Adrenal gland (tissue), 9 donors: ENCODE measurements at regions not wholly inside any gene's neighbourhood (a gene's known extent, or its start where the extent isn't known, plus 50 kb on each side); places are given as distances from the start of the nearest gene placed in this dataset.

Experiments used
- DNase-seq, 7 donors: peaks; one replicate each; pipeline ENCODE4 v3.0.0-alpha.2; 2019 to 2020
- H3K27ac ChIP-seq, 5 donors: fragments of 200-600 bp; sonication (generic) in 4 of 5; 1 replicate in 3 of 5; 2 replicates in 2 of 5; pipeline versions ENCODE4 v1.5.1 to v1.8.0; 2016 to 2020; ENCODE audit warnings: mild to moderate bottlenecking in 1 of 5
- H3K27me3 ChIP-seq: fragments of 200-600 bp; 2 replicates; pipeline ENCODE4 v1.8.0; 2021
- H3K36me3 ChIP-seq, 2 donors: fragments of 200-600 bp; replicated peaks in 1 of 2; 1 replicate in 1 of 2; 2 replicates in 1 of 2; pipeline versions ENCODE4 v1.5.1 to v1.8.0; 2018 to 2022
- H3K4me1 ChIP-seq, 2 donors: fragments of 200-600 bp; replicated peaks in 1 of 2; 1 replicate in 1 of 2; 2 replicates in 1 of 2; pipeline versions ENCODE4 v1.5.1 to v1.8.0; 2018 to 2021
- H3K4me3 ChIP-seq, 4 donors: fragments of 200-600 bp; sonication (generic) in 3 of 4; one replicate each; pipeline ENCODE4 v1.5.1; 2016 to 2018
- H3K9me3 ChIP-seq, 3 donors: fragments of 200-600 bp; sonication (generic) in 1 of 3; replicated peaks in 1 of 3; 1 replicate in 2 of 3; 2 replicates in 1 of 3; pipeline versions ENCODE4 v1.5.1 to v1.8.0; 2016 to 2021
- CTCF ChIP-seq, 6 experiments: fragments of 450-650 bp in 4 of 6; fragments of 200-600 bp in 2 of 6; sonication (generic) in 1 of 6; IDR thresholded peaks; 1 replicate in 5 of 6; 2 replicates in 1 of 6; pipeline versions ENCODE4 v1.5.1 to v1.8.0; 2016 to 2021; ENCODE audit warnings: antibody characterized with exemption in 6 of 6, mild to moderate bottlenecking in 2 of 6, moderate library complexity in 1 of 6
- POLR2A ChIP-seq, 2 donors: fragments of 450-650 bp; IDR thresholded peaks; one replicate each; pipeline ENCODE4 v1.6.1; 2017; ENCODE audit warnings: antibody characterized with exemption in 2 of 2, mild to moderate bottlenecking in 2 of 2, moderate library complexity in 1 of 2
- WGBS, 4 donors: extraction: QIAGEN DNeasy Blood & Tissue Kit in 2 of 4; methylation state at CpG; one replicate each; pipeline versions ENCODE4 v1.1.5 to v1.1.7; 2013 to 2017; 5-methylcytosine and 5-hydroxymethylcytosine counted together
- intact Hi-C, 2 donors: fragments of 100-400 bp; cut with DNase I; formaldehyde crosslinking; loops; one replicate each; pipeline versions ENCODE4 v1.14.1 to v1.15.0; 2022 to 2023
- donor health status: healthy with polysubstance abuse.
- donor health status: Bipolar disorder and iron deficiency.
- donor health status: DM: yes; HTN: yes; CAD: no.
- donor health status: DM: no; HTN: no; CAD: no.
- donor health status: DM: no; HTN: no; CAD: no.

GRCh38 chr7:34550996-34551395 lies 107.0 kb upstream of the NPSR1 start:
- TF ChIP-seq CTCF (IDR thresholded peaks at IDR 0.05) (no peak), POLR2A (IDR thresholded peaks at IDR 0.05) (no peak)
- Histone ChIP-seq H3K27ac (no peak overlapping the region), H3K36me3 (no peaks in the 10 kb centered on the region), H3K27me3 (no peaks in the 10 kb centered on the region), H3K4me1 (no peaks in the 10 kb centered on the region), H3K4me3 (no peak overlapping the region), H3K9me3 (no peaks in the 10 kb centered on the region)
- 60 to 73% (median 64%) methylated on average over 2 of the region's 2 CpGs for WGBS, 4 donors
- intact Hi-C loops: no loop called here
- no peak for DNase-seq

- WGBS, 4 donors: 84 to 93% (median 89%) methylated on average over 3 to 5 of the region's 5 CpGs
- H3K4me3 ChIP-seq: no peak overlapping the region
- no peaks in the 10 kb centered on the region for H3K4me1 ChIP-seq
- intact Hi-C loops: no loop called here
- no peaks in the 10 kb centered on the region for H3K36me3 ChIP-seq
- H3K27ac ChIP-seq: no peak overlapping the region
- no peaks in the 10 kb centered on the region for H3K9me3 ChIP-seq
- TF ChIP-seq POLR2A (IDR thresholded peaks at IDR 0.05) (no peak), CTCF (IDR thresholded peaks at IDR 0.05) (no peak)
- no peaks in the 10 kb centered on the region for H3K27me3 ChIP-seq
- no peak for DNase-seq
Observed at GRCh38 chr7:34552502-34552901, 105.5 kb upstream of the NPSR1 start.

GRCh38 chr7:34558022-34558421 lies 100.0 kb upstream of the NPSR1 start:
- H3K27me3 ChIP-seq: no peaks in the 10 kb centered on the region
- H3K36me3 ChIP-seq: no peaks in the 10 kb centered on the region
- no peaks in the 10 kb centered on the region for H3K4me1 ChIP-seq
- H3K27ac ChIP-seq: no peak overlapping the region
- no peak for DNase-seq
- intact Hi-C loops: no loop called here
- WGBS, 4 donors: 82 to 89% (median 83%) methylated on average over 4 of the region's 4 CpGs
- H3K9me3 ChIP-seq: no peaks in the 10 kb centered on the region
- no peak overlapping the region for H3K4me3 ChIP-seq
- TF ChIP-seq CTCF (IDR thresholded peaks at IDR 0.05): no peak
- TF ChIP-seq POLR2A (IDR thresholded peaks at IDR 0.05): no peak

GRCh38 chr7:34564091-34564490 lies 93.9 kb upstream of the NPSR1 start:
- Histone ChIP-seq H3K9me3 (no peaks in the 10 kb centered on the region), H3K27ac (no peak overlapping the region), H3K4me1 (no peaks in the 10 kb centered on the region), H3K4me3 (no peak overlapping the region), H3K27me3 (no peaks in the 10 kb centered on the region), H3K36me3 (no peaks in the 10 kb centered on the region)
- WGBS, 4 donors: 69 to 79% (median 74%) methylated on average over 7 of the region's 7 CpGs
- DNase-seq: no peak
- intact Hi-C loops: no loop called here
- no peak for TF ChIP-seq CTCF (IDR thresholded peaks at IDR 0.05)
